ENCODE measurements at regions not wholly inside any gene's neighbourhood (a gene's known extent, or its start where the extent isn't known, plus 50 kb on each side); places are given as distances from the start of the nearest gene placed in this dataset.

GRCh38 chr12:124457287-124458219 is 109.9 kb downstream of the NCOR2 start:
- H3K27ac ChIP-seq = peak overlapping the region; percentile 7 to 91 (median 82)
- TF ChIP-seq POLR2A (IDR thresholded peaks at IDR 0.05) = no peak
- no peak for TF ChIP-seq CTCF (IDR thresholded peaks at IDR 0.05)
- intact Hi-C loops (cut with DNase I) = loop anchor here in 6 of 10 donors (5.0 to 10.0 kb wide), 6 partner anchors 35 to 307 kb away; partner anchors contain the start of gene NCOR2 (in 3 of the 6)
- ATAC-seq = peak; percentile 53 to 81 (median 72)
- 15 to 34% (median 21%) methylated on average over 15 to 37 of the region's 37 CpGs for WGBS, 4 donors
- H3K36me3 ChIP-seq = peaks cover 0 to 59% (median 28%) of the 10 kb centered on the region in 9 donors
- no peaks in the 10 kb centered on the region for H3K27me3 ChIP-seq
- peak; percentile 77 to 88 (median 87) for DNase-seq
- no peaks in the 10 kb centered on the region for H3K9me3 ChIP-seq
- peaks cover 16 to 63% (median 59%) of the 10 kb centered on the region in 12 donors for H3K4me1 ChIP-seq
- peak overlapping the region in 10 of 12 donors; percentile 22 to 54 (median 32) for H3K4me3 ChIP-seq

DNA sequence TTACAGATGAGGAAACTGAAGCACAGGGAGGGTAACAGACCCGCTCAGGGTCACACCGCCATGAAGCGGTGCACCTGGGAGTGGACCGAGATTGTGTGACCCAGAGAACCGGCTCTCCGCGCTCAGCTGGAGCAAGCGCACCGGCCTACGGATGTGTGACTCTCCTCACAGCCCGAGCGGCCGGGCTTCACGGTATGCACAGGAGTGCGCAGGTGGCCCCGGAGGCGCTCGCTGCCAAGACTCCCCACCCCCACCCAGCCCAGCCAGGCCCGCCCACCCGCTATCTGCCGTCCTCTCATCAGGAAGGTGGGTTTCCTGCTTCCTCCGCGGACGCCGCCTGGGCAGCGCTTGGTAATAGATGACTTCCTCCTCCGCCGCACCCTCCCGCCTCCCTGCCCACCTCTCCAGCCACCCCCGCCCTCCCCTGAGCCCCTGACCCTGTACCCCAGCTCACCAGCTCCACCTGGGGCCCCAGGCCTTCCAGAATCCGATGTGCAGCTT is 110.7 kb downstream of the NCOR2 start:
- TF ChIP-seq CTCF (IDR thresholded peaks at IDR 0.05) = no peak
- TF ChIP-seq POLR2A (IDR thresholded peaks at IDR 0.05) = no peak
- intact Hi-C loops (cut with DNase I) = loop anchor here in 6 of 10 donors (5.0 to 10.0 kb wide), 6 partner anchors 36 to 308 kb away; partner anchors contain the start of gene NCOR2 (in 3 of the 6)
- WGBS, 4 donors = 57 to 76% (median 68%) methylated on average over 16 to 31 of the region's 31 CpGs
- Histone ChIP-seq H3K9me3 (no peaks in the 10 kb centered on the region), H3K27me3 (no peaks in the 10 kb centered on the region), H3K36me3 (peaks cover 0 to 50% (median 22%) of the 10 kb centered on the region in 9 donors), H3K4me3 (peak overlapping the region in 10 of 12 donors; percentile 22 to 54 (median 32)), H3K27ac (peak overlapping the region in 9 of 12 donors; percentile 78 to 91 (median 86)), H3K4me1 (peaks cover 19 to 72% (median 67%) of the 10 kb centered on the region in 12 donors)
- DNase-seq (peak in 2 of 5 donors; percentile 58 to 78), ATAC-seq (no peak)

GRCh38 chr12:124456133-124456651 is 111.2 kb downstream of the NCOR2 start:
- intact Hi-C loops (cut with DNase I) = loop anchor here in 6 of 10 donors (5.0 to 10.0 kb wide), 6 partner anchors 36 to 309 kb away; partner anchors contain the start of gene NCOR2 (in 3 of the 6)
- peaks cover 19 to 77% (median 67%) of the 10 kb centered on the region in 12 donors for H3K4me1 ChIP-seq
- DNase-seq = no peak
- no peaks in the 10 kb centered on the region for H3K9me3 ChIP-seq
- no peak for ATAC-seq
- WGBS, 4 donors = 96 to 98% (median 97%) methylated on average over 8 to 12 of the region's 12 CpGs
- peak overlapping the region in 6 of 12 donors; percentile 80 to 89 (median 87) for H3K27ac ChIP-seq
- no peak for TF ChIP-seq CTCF (IDR thresholded peaks at IDR 0.05)
- no peak for TF ChIP-seq POLR2A (IDR thresholded peaks at IDR 0.05)
- peak overlapping the region in 1 of 12 donors; percentile 54 for H3K4me3 ChIP-seq
- peaks cover 0 to 46% (median 20%) of the 10 kb centered on the region in 9 donors for H3K36me3 ChIP-seq
- no peaks in the 10 kb centered on the region for H3K27me3 ChIP-seq
